ENCODE measurements at regions not wholly inside any gene's neighbourhood (a gene's known extent, or its start where the extent isn't known, plus 50 kb on each side); places are given as distances from the start of the nearest gene placed in this dataset.

GRCh38 chr22:17318817-17319216, 50.4 kb upstream of the CECR2 start:
- Mint-ChIP-seq H3K9me3 (no peaks in the 10 kb centered on the region), H3K27ac (no peak overlapping the region), H3K4me1 (peaks cover 20% of the 10 kb centered on the region), H3K27me3 (ENCODE audit: insufficient read depth) (no peaks in the 10 kb centered on the region), H3K4me3 (no peak overlapping the region), H3K36me3 (ENCODE audit: low read depth) (no peaks in the 10 kb centered on the region)
- no peak overlapping the region for H3K9ac ChIP-seq (ENCODE audit: extremely low read depth, low read length, poor library complexity, severe bottlenecking)
- no peaks in the 10 kb centered on the region for H3K9me3 ChIP-seq (ENCODE audit: control insufficient read depth, low read length)
- no peaks in the 10 kb centered on the region for H3K36me3 ChIP-seq (ENCODE audit: control insufficient read depth, insufficient read depth, low read length)
- DNase-seq = no peak
- no peak overlapping the region for H3K4me3 ChIP-seq (ENCODE audit: low read length)
- no peak for TF ChIP-seq CTCF (conservative IDR thresholded peaks at IDR 0.05)
- no peaks in the 10 kb centered on the region for H3K4me1 ChIP-seq (ENCODE audit: control insufficient read depth, insufficient read depth, low read length)
- H3K27ac ChIP-seq (ENCODE audit: low read depth, low read length) = no peak overlapping the region
- WGBS, 2 experiments (ENCODE audit: insufficient coverage in 1 of 2, insufficient read length in 1 of 2) = 93% methylated on average over 3 of the region's 3 CpGs
- H3K27me3 ChIP-seq (ENCODE audit: control insufficient read depth, insufficient read depth, low read length, poor library complexity, severe bottlenecking) = no peaks in the 10 kb centered on the region

- Mint-ChIP-seq H3K36me3 (ENCODE audit: low read depth) (no peaks in the 10 kb centered on the region), H3K27ac (no peak overlapping the region), H3K9me3 (no peaks in the 10 kb centered on the region), H3K27me3 (ENCODE audit: insufficient read depth) (no peaks in the 10 kb centered on the region), H3K4me1 (peaks cover 16% of the 10 kb centered on the region), H3K4me3 (no peak overlapping the region)
- no peak overlapping the region for H3K9ac ChIP-seq (ENCODE audit: extremely low read depth, low read length, poor library complexity, severe bottlenecking)
- WGBS, 2 experiments (ENCODE audit: insufficient coverage in 1 of 2, insufficient read length in 1 of 2) = 89 to 97% methylated on average over 4 to 7 of the region's 7 CpGs
- no peak for TF ChIP-seq CTCF (conservative IDR thresholded peaks at IDR 0.05)
- DNase-seq = no peak
- no peaks in the 10 kb centered on the region for H3K27me3 ChIP-seq (ENCODE audit: control insufficient read depth, insufficient read depth, low read length, poor library complexity, severe bottlenecking)
- no peaks in the 10 kb centered on the region for H3K4me1 ChIP-seq (ENCODE audit: control insufficient read depth, insufficient read depth, low read length)
- no peaks in the 10 kb centered on the region for H3K36me3 ChIP-seq (ENCODE audit: control insufficient read depth, insufficient read depth, low read length)
- H3K27ac ChIP-seq (ENCODE audit: low read depth, low read length) = no peak overlapping the region
- no peak overlapping the region for H3K4me3 ChIP-seq (ENCODE audit: low read length)
- H3K9me3 ChIP-seq (ENCODE audit: control insufficient read depth, low read length) = no peaks in the 10 kb centered on the region
These were observed 54.0 kb upstream of the CECR2 start for GRCh38 chr22:17315310-17315709.

GRCh38 chr22:17314487-17314886, 54.8 kb upstream of the CECR2 start:
- Histone ChIP-seq H3K9me3 (ENCODE audit: control insufficient read depth, low read length) (no peaks in the 10 kb centered on the region), H3K4me1 (ENCODE audit: control insufficient read depth, insufficient read depth, low read length) (no peaks in the 10 kb centered on the region), H3K36me3 (ENCODE audit: control insufficient read depth, insufficient read depth, low read length) (no peaks in the 10 kb centered on the region), H3K4me3 (ENCODE audit: low read length) (no peak overlapping the region), H3K27ac (ENCODE audit: low read depth, low read length) (no peak overlapping the region), H3K27me3 (ENCODE audit: control insufficient read depth, insufficient read depth, low read length, poor library complexity, severe bottlenecking) (no peaks in the 10 kb centered on the region), H3K9ac (ENCODE audit: extremely low read depth, low read length, poor library complexity, severe bottlenecking) (no peak overlapping the region)
- WGBS, 2 experiments (ENCODE audit: insufficient coverage in 1 of 2, insufficient read length in 1 of 2) = 96 to 97% methylated on average over 9 of the region's 9 CpGs
- no peak for TF ChIP-seq CTCF (conservative IDR thresholded peaks at IDR 0.05)
- DNase-seq = no peak
- Mint-ChIP-seq H3K27ac (peak overlapping the region; percentile 24), H3K4me1 (peaks cover 10% of the 10 kb centered on the region), H3K4me3 (no peak overlapping the region), H3K9me3 (no peaks in the 10 kb centered on the region), H3K27me3 (ENCODE audit: insufficient read depth) (no peaks in the 10 kb centered on the region), H3K36me3 (ENCODE audit: low read depth) (no peaks in the 10 kb centered on the region)

Measured in endodermal cell (in vitro differentiated cells).